ENCODE measurements at regions not wholly inside any gene's neighbourhood (a gene's known extent, or its start where the extent isn't known, plus 50 kb on each side); places are given as distances from the start of the nearest gene placed in this dataset.

DNA sequence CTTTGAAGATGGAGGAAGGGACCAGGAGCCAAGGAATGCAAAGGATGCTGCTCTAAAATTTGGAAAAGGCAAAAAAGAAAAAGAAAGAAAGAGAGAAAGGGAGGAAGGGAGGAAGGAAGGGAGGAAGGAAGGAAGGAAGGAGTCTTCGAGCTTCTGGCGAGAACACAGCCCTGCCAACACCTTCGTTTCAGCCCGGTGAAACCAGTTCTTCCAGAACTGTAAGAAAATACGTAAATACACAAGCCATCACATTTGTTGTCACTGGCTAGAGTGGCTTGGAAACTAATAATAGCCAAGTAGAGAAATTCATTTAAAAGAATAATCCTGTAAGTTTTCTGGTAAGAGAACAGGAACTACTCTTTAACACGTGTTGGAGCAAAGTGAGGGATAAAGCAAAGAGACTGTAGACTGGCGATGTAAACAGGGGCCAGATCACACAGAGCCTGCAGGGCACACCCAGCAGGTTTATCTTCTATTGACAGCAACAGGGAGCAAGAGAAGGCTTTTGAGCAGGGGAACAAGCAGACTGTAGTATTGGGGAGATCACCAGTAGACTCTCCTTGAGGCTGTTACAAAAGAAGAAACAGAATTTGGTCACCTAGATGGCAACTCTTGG lies 188.7 kb upstream of the MPHOSPH6 start (continued):
- TF ChIP-seq, protein P1, sequence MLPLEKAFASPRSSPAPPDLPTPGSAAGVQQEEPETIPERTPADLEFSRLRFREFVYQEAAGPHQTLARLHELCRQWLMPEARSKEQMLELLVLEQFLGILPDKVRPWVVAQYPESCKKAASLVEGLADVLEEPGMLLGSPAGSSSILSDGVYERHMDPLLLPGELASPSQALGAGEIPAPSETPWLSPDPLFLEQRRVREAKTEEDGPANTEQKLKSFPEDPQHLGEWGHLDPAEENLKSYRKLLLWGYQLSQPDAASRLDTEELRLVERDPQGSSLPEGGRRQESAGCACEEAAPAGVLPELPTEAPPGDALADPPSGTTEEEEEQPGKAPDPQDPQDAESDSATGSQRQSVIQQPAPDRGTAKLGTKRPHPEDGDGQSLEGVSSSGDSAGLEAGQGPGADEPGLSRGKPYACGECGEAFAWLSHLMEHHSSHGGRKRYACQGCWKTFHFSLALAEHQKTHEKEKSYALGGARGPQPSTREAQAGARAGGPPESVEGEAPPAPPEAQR (CRISPR knock-in tag; IDR thresholded peaks at IDR 0.05), result no peak
- no peak for TF ChIP-seq ZNF232 (CRISPR knock-in tag; IDR thresholded peaks at IDR 0.05)
- TF ChIP-seq ZNF416 (CRISPR knock-in tag; IDR thresholded peaks at IDR 0.05), result no peak
- no peak for TF ChIP-seq ESRRA (CRISPR knock-in tag; IDR thresholded peaks at IDR 0.05; ENCODE audit: borderline replicate concordance)
- TF ChIP-seq TP53 (CRISPR knock-in tag; IDR thresholded peaks at IDR 0.05), result no peak

DNA sequence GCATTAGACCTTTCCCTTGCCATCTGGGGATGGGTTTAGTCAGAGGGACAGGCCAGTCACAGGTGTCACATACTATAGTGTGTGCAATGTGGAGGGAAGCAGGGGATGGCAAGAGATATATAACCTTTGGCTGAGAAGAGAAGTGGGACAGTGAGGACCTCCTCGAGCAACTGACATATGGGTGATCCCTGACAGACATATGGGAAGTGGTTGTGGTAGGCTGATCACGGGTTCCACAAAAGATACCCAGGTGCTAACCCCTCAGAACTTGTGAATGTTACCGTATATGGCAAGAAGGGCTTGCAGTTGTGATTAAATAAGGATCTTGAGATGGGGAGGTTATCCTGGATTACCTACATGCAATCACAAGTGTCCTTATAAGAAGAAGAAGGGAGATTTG lies 188.1 kb upstream of the MPHOSPH6 start:
- CTCF ChIA-PET, result no interaction called here
- ATAC-seq (no peak), DNase-seq (ENCODE audit: low spot score) (no peak)
- Mint-ChIP-seq H3K27me3 (ENCODE audit: low read depth) (no peaks in the 10 kb centered on the region), H3K4me1 (peaks cover 9% of the 10 kb centered on the region), H3K4me3 (no peak overlapping the region), H3K36me3 (no peaks in the 10 kb centered on the region), H3K9me3 (peaks cover 25% of the 10 kb centered on the region), H3K27ac (no peak overlapping the region)
- TF ChIP-seq, protein P2, sequence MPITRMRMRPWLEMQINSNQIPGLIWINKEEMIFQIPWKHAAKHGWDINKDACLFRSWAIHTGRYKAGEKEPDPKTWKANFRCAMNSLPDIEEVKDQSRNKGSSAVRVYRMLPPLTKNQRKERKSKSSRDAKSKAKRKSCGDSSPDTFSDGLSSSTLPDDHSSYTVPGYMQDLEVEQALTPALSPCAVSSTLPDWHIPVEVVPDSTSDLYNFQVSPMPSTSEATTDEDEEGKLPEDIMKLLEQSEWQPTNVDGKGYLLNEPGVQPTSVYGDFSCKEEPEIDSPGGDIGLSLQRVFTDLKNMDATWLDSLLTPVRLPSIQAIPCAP (CRISPR knock-in tag; IDR thresholded peaks at IDR 0.05), result no peak
- TF ChIP-seq ZNF317 (CRISPR knock-in tag; IDR thresholded peaks at IDR 0.05; ENCODE audit: borderline replicate concordance, low read depth), result no peak
- no peak for TF ChIP-seq NR3C1 (CRISPR knock-in tag; conservative IDR thresholded peaks at IDR 0.05; ENCODE audit: low read depth)
- no peak for TF ChIP-seq MYBL2 (CRISPR knock-in tag; IDR thresholded peaks at IDR 0.05)
- TF ChIP-seq, protein P3, sequence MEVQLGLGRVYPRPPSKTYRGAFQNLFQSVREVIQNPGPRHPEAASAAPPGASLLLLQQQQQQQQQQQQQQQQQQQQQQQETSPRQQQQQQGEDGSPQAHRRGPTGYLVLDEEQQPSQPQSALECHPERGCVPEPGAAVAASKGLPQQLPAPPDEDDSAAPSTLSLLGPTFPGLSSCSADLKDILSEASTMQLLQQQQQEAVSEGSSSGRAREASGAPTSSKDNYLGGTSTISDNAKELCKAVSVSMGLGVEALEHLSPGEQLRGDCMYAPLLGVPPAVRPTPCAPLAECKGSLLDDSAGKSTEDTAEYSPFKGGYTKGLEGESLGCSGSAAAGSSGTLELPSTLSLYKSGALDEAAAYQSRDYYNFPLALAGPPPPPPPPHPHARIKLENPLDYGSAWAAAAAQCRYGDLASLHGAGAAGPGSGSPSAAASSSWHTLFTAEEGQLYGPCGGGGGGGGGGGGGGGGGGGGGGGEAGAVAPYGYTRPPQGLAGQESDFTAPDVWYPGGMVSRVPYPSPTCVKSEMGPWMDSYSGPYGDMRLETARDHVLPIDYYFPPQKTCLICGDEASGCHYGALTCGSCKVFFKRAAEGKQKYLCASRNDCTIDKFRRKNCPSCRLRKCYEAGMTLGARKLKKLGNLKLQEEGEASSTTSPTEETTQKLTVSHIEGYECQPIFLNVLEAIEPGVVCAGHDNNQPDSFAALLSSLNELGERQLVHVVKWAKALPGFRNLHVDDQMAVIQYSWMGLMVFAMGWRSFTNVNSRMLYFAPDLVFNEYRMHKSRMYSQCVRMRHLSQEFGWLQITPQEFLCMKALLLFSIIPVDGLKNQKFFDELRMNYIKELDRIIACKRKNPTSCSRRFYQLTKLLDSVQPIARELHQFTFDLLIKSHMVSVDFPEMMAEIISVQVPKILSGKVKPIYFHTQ (CRISPR knock-in tag; IDR thresholded peaks at IDR 0.05), result no peak
- no peak for TF ChIP-seq GTF2I (CRISPR knock-in tag; conservative IDR thresholded peaks at IDR 0.05)
- TF ChIP-seq, protein P4, sequence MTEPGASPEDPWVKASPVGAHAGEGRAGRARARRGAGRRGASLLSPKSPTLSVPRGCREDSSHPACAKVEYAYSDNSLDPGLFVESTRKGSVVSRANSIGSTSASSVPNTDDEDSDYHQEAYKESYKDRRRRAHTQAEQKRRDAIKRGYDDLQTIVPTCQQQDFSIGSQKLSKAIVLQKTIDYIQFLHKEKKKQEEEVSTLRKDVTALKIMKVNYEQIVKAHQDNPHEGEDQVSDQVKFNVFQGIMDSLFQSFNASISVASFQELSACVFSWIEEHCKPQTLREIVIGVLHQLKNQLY (CRISPR knock-in tag; IDR thresholded peaks at IDR 0.05), result no peak
- TF ChIP-seq, protein P5, sequence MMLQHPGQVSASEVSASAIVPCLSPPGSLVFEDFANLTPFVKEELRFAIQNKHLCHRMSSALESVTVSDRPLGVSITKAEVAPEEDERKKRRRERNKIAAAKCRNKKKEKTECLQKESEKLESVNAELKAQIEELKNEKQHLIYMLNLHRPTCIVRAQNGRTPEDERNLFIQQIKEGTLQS (CRISPR knock-in tag; conservative IDR thresholded peaks at IDR 0.05), result no peak
- no peak for TF ChIP-seq ZBTB21 (CRISPR knock-in tag; IDR thresholded peaks at IDR 0.05; ENCODE audit: borderline replicate concordance)
- no peak for TF ChIP-seq ZNF396 (CRISPR knock-in tag; IDR thresholded peaks at IDR 0.05; ENCODE audit: borderline replicate concordance)
- TF ChIP-seq GRHL2 (CRISPR knock-in tag; IDR thresholded peaks at IDR 0.05; ENCODE audit: insufficient replicate concordance, severe bottlenecking), result no peak
- TF ChIP-seq FOXP1 (CRISPR knock-in tag; IDR thresholded peaks at IDR 0.05; ENCODE audit: borderline replicate concordance), result no peak
- TF ChIP-seq ZNF232 (CRISPR knock-in tag; IDR thresholded peaks at IDR 0.05), result no peak
- no peak for TF ChIP-seq RELA (CRISPR knock-in tag; IDR thresholded peaks at IDR 0.05; ENCODE audit: borderline replicate concordance)
- TF ChIP-seq, protein P6, sequence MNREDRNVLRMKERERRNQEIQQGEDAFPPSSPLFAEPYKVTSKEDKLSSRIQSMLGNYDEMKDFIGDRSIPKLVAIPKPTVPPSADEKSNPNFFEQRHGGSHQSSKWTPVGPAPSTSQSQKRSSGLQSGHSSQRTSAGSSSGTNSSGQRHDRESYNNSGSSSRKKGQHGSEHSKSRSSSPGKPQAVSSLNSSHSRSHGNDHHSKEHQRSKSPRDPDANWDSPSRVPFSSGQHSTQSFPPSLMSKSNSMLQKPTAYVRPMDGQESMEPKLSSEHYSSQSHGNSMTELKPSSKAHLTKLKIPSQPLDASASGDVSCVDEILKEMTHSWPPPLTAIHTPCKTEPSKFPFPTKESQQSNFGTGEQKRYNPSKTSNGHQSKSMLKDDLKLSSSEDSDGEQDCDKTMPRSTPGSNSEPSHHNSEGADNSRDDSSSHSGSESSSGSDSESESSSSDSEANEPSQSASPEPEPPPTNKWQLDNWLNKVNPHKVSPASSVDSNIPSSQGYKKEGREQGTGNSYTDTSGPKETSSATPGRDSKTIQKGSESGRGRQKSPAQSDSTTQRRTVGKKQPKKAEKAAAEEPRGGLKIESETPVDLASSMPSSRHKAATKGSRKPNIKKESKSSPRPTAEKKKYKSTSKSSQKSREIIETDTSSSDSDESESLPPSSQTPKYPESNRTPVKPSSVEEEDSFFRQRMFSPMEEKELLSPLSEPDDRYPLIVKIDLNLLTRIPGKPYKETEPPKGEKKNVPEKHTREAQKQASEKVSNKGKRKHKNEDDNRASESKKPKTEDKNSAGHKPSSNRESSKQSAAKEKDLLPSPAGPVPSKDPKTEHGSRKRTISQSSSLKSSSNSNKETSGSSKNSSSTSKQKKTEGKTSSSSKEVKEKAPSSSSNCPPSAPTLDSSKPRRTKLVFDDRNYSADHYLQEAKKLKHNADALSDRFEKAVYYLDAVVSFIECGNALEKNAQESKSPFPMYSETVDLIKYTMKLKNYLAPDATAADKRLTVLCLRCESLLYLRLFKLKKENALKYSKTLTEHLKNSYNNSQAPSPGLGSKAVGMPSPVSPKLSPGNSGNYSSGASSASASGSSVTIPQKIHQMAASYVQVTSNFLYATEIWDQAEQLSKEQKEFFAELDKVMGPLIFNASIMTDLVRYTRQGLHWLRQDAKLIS (CRISPR knock-in tag; IDR thresholded peaks at IDR 0.05; ENCODE audit: borderline replicate concordance), result no peak
- TF ChIP-seq, protein P7, sequence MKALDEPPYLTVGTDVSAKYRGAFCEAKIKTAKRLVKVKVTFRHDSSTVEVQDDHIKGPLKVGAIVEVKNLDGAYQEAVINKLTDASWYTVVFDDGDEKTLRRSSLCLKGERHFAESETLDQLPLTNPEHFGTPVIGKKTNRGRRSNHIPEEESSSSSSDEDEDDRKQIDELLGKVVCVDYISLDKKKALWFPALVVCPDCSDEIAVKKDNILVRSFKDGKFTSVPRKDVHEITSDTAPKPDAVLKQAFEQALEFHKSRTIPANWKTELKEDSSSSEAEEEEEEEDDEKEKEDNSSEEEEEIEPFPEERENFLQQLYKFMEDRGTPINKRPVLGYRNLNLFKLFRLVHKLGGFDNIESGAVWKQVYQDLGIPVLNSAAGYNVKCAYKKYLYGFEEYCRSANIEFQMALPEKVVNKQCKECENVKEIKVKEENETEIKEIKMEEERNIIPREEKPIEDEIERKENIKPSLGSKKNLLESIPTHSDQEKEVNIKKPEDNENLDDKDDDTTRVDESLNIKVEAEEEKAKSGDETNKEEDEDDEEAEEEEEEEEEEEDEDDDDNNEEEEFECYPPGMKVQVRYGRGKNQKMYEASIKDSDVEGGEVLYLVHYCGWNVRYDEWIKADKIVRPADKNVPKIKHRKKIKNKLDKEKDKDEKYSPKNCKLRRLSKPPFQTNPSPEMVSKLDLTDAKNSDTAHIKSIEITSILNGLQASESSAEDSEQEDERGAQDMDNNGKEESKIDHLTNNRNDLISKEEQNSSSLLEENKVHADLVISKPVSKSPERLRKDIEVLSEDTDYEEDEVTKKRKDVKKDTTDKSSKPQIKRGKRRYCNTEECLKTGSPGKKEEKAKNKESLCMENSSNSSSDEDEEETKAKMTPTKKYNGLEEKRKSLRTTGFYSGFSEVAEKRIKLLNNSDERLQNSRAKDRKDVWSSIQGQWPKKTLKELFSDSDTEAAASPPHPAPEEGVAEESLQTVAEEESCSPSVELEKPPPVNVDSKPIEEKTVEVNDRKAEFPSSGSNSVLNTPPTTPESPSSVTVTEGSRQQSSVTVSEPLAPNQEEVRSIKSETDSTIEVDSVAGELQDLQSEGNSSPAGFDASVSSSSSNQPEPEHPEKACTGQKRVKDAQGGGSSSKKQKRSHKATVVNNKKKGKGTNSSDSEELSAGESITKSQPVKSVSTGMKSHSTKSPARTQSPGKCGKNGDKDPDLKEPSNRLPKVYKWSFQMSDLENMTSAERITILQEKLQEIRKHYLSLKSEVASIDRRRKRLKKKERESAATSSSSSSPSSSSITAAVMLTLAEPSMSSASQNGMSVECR (CRISPR knock-in tag; IDR thresholded peaks at IDR 0.05; ENCODE audit: borderline replicate concordance), result no peak
- no peak for TF ChIP-seq JUN (CRISPR knock-in tag; IDR thresholded peaks at IDR 0.05)
- POLR2A ChIA-PET, result no interaction called here
